Astrocyte (in vitro differentiated cells and primary cell): ENCODE measurements at regions not wholly inside any gene's neighbourhood (a gene's known extent, or its start where the extent isn't known, plus 50 kb on each side); places are given as distances from the start of the nearest gene placed in this dataset.

Experiments
- DNase-seq: peaks from one replicate; pipeline ENCODE4 v3.0.0-alpha.2; 2010; ENCODE audit warnings: low read depth
- FAIRE-seq: peaks from 2 replicates; lab custom pipeline; 2011; peaks lifted over from hg19 to GRCh38; lab: Jason Lieb, UNC
- H2AFZ ChIP-seq: 2 replicates; pipeline ENCODE4 v1.6.0; 2012; ENCODE audit warnings: low read depth, low read length, inconsistent platforms
- H3K27ac ChIP-seq: 2 replicates; pipeline ENCODE4 v1.5.1; 2011; ENCODE audit warnings: low read depth, low read length, inconsistent platforms
- H3K27me3 ChIP-seq: 2 replicates; pipeline ENCODE4 v1.6.0; 2011; ENCODE audit warnings: low read length, inconsistent platforms; ENCODE audit not compliant: insufficient read depth
- H3K36me3 ChIP-seq: 2 replicates; pipeline ENCODE4 v1.5.1; 2011; ENCODE audit warnings: low read length, inconsistent platforms; ENCODE audit not compliant: insufficient read depth
- H3K4me1 ChIP-seq: 2 replicates; pipeline ENCODE4 v1.5.1; 2011; ENCODE audit warnings: low read length, inconsistent platforms; ENCODE audit not compliant: insufficient read depth
- H3K4me2 ChIP-seq: 2 replicates; pipeline ENCODE4 v1.6.0; 2012; ENCODE audit warnings: low read length, inconsistent platforms
- H3K4me3 ChIP-seq: 2 replicates; pipeline ENCODE4 v1.5.1; 2011; ENCODE audit warnings: low read depth, mild to moderate bottlenecking, low read length, inconsistent platforms; ENCODE audit not compliant: insufficient read depth
- H3K79me2 ChIP-seq: 2 replicates; pipeline ENCODE4 v1.6.0; 2012; ENCODE audit warnings: mild to moderate bottlenecking, low read length, inconsistent platforms; ENCODE audit not compliant: insufficient read depth
- H3K9ac ChIP-seq: 2 replicates; pipeline ENCODE4 v1.6.0; 2012; ENCODE audit warnings: mild to moderate bottlenecking, low read length, inconsistent platforms
- H3K9me3 ChIP-seq: 2 replicates; pipeline ENCODE4 v1.5.1; 2012; ENCODE audit warnings: low read depth, mild to moderate bottlenecking, low read length, inconsistent platforms; ENCODE audit not compliant: insufficient read depth
- H4K20me1 ChIP-seq: 2 replicates; pipeline ENCODE4 v1.6.0; 2012; ENCODE audit warnings: low read length, inconsistent platforms; ENCODE audit not compliant: insufficient read depth
- H3K27ac Mint-ChIP-seq: one replicate; pipeline ENCODE4 v1.8.0; 2021; ENCODE audit warnings: mild to moderate bottlenecking, mixed read lengths; ENCODE audit not compliant: unreplicated experiment
- H3K27me3 Mint-ChIP-seq: one replicate; pipeline ENCODE4 v1.8.0; 2021; ENCODE audit warnings: low read depth, mixed read lengths; ENCODE audit not compliant: unreplicated experiment
- H3K36me3 Mint-ChIP-seq: one replicate; pipeline ENCODE4 v1.8.0; 2021; ENCODE audit warnings: low read depth, mixed read lengths; ENCODE audit not compliant: unreplicated experiment
- H3K4me1 Mint-ChIP-seq: one replicate; pipeline ENCODE4 v1.8.0; 2021; ENCODE audit warnings: low read depth, mixed read lengths; ENCODE audit not compliant: unreplicated experiment
- H3K4me3 Mint-ChIP-seq: one replicate; pipeline ENCODE4 v1.8.0; 2021; ENCODE audit warnings: mild to moderate bottlenecking, moderate library complexity, mixed read lengths; ENCODE audit not compliant: unreplicated experiment
- H3K9me3 Mint-ChIP-seq: one replicate; pipeline ENCODE4 v1.8.0; 2021; ENCODE audit warnings: mild to moderate bottlenecking, mixed read lengths; ENCODE audit not compliant: unreplicated experiment
- EZH2 ChIP-seq: IDR thresholded peaks from 2 replicates; pipeline ENCODE4 v1.6.1; 2012; ENCODE audit warnings: mild to moderate bottlenecking, low read length, inconsistent platforms; ENCODE audit not compliant: insufficient read depth
- TF ChIP-seq, protein P1 (sequence below): IDR thresholded peaks from 2 replicates; pipeline ENCODE4 v1.5.1; 2011; ENCODE audit warnings: low read depth, mild to moderate bottlenecking, inconsistent platforms, low read length, moderate library complexity; ENCODE audit not compliant: insufficient read depth

DNA sequence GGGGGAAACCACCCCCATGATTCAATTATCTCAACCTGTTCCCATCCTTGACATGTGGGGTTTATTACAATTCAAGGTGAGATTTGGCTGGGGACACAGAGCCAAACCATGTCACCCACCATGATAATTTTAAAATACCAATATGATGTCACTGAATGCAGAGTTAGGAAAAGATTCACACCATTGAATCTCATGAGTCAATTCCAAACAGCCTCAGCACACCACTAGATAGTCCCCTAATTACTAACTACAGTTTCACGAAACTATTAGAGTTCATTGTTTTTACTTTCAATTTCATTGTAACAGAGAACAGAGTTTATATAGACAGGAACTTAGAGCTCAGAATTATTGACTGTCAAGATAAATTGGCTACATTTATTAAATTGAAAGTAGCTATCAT lies 410.2 kb downstream of the FAM47A start:
- no peak overlapping the region for H3K27ac Mint-ChIP-seq
- no peaks in the 10 kb centered on the region for H3K4me1 ChIP-seq
- H3K9ac ChIP-seq, result no peak overlapping the region
- no peak overlapping the region for H3K4me3 Mint-ChIP-seq
- no peak overlapping the region for H3K4me3 ChIP-seq
- peaks cover 2% of the 10 kb centered on the region for H3K27me3 Mint-ChIP-seq
- TF ChIP-seq, protein P1, sequence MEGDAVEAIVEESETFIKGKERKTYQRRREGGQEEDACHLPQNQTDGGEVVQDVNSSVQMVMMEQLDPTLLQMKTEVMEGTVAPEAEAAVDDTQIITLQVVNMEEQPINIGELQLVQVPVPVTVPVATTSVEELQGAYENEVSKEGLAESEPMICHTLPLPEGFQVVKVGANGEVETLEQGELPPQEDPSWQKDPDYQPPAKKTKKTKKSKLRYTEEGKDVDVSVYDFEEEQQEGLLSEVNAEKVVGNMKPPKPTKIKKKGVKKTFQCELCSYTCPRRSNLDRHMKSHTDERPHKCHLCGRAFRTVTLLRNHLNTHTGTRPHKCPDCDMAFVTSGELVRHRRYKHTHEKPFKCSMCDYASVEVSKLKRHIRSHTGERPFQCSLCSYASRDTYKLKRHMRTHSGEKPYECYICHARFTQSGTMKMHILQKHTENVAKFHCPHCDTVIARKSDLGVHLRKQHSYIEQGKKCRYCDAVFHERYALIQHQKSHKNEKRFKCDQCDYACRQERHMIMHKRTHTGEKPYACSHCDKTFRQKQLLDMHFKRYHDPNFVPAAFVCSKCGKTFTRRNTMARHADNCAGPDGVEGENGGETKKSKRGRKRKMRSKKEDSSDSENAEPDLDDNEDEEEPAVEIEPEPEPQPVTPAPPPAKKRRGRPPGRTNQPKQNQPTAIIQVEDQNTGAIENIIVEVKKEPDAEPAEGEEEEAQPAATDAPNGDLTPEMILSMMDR, result no peak
- TF ChIP-seq EZH2, result no peak
- no peak for FAIRE-seq
- no peaks in the 10 kb centered on the region for H3K27me3 ChIP-seq
- no peaks in the 10 kb centered on the region for H3K36me3 Mint-ChIP-seq
- H2AFZ ChIP-seq, result no peak overlapping the region
- H3K36me3 ChIP-seq, result no peaks in the 10 kb centered on the region
- H3K9me3 Mint-ChIP-seq, result no peaks in the 10 kb centered on the region
- no peaks in the 10 kb centered on the region for H3K4me1 Mint-ChIP-seq
- no peak overlapping the region for H3K4me2 ChIP-seq
- no peaks in the 10 kb centered on the region for H4K20me1 ChIP-seq
- no peak for DNase-seq
- no peaks in the 10 kb centered on the region for H3K79me2 ChIP-seq
- no peak overlapping the region for H3K27ac ChIP-seq
- H3K9me3 ChIP-seq, result no peaks in the 10 kb centered on the region

GRCh38 chrX:33686105-33686504 lies 446.0 kb downstream of the FAM47A start:
- TF ChIP-seq, protein P1, result no peak
- no peak for TF ChIP-seq EZH2
- H3K36me3 Mint-ChIP-seq, result no peaks in the 10 kb centered on the region
- H3K27me3 Mint-ChIP-seq, result no peaks in the 10 kb centered on the region
- H3K4me3 Mint-ChIP-seq, result no peak overlapping the region
- no peaks in the 10 kb centered on the region for H3K79me2 ChIP-seq
- no peaks in the 10 kb centered on the region for H3K36me3 ChIP-seq
- no peak overlapping the region for H3K4me2 ChIP-seq
- H3K4me1 ChIP-seq, result no peaks in the 10 kb centered on the region
- FAIRE-seq (no peak), DNase-seq (no peak)
- H3K9me3 Mint-ChIP-seq, result no peaks in the 10 kb centered on the region
- H3K4me3 ChIP-seq, result no peak overlapping the region
- no peaks in the 10 kb centered on the region for H3K4me1 Mint-ChIP-seq
- H3K27ac ChIP-seq, result no peak overlapping the region
- H3K27me3 ChIP-seq, result no peaks in the 10 kb centered on the region
- no peak overlapping the region for H3K27ac Mint-ChIP-seq
- H3K9ac ChIP-seq, result no peak overlapping the region
- H4K20me1 ChIP-seq, result no peaks in the 10 kb centered on the region
- H2AFZ ChIP-seq, result no peak overlapping the region
- H3K9me3 ChIP-seq, result no peaks in the 10 kb centered on the region
